ENCODE measurements at regions not wholly inside any gene's neighbourhood (a gene's known extent, or its start where the extent isn't known, plus 50 kb on each side); places are given as distances from the start of the nearest gene placed in this dataset.
"Not testable (repeated sequence)": the region's sequence is repeated elsewhere in the genome, so short reads cannot be mapped to it uniquely, and the experiment has no call there.

- not testable (repeated sequence) for TF ChIP-seq POLR2AphosphoS5 (IDR thresholded peaks at IDR 0.05; ENCODE audit: low read depth, low read length); PAX5 (IDR thresholded peaks at IDR 0.05; ENCODE audit: insufficient read depth, low read length, severe bottlenecking); SPI1 (IDR thresholded peaks at IDR 0.05; ENCODE audit: low read depth, low read length); POLR2A (IDR thresholded peaks at IDR 0.05; ENCODE audit: low read depth, low read length); TAF1 (IDR thresholded peaks at IDR 0.05; ENCODE audit: low read depth, low read length); POU2F2 (IDR thresholded peaks at IDR 0.05; ENCODE audit: low read depth, low read length)
These were observed 1525.3 kb downstream of the RPIA start for GRCh38 chr2:90216801-90217200.
